B cell (primary cell): ENCODE measurements at regions not wholly inside any gene's neighbourhood (a gene's known extent, or its start where the extent isn't known, plus 50 kb on each side); places are given as distances from the start of the nearest gene placed in this dataset.

Experiments
- CTCF ChIP-seq: fragments of 200-600 bp; IDR thresholded peaks from one replicate; pipeline ENCODE4 v1.8.0; 2022; ENCODE audit warnings: antibody characterized with exemption, mild to moderate bottlenecking
- EZH2 ChIP-seq: IDR thresholded peaks from 2 replicates; pipeline ENCODE4 v1.6.1; 2012; ENCODE audit warnings: borderline replicate concordance, low read depth, mild to moderate bottlenecking, moderate library complexity, low read length; ENCODE audit not compliant: insufficient read depth, poor library complexity, severe bottlenecking

DNA sequence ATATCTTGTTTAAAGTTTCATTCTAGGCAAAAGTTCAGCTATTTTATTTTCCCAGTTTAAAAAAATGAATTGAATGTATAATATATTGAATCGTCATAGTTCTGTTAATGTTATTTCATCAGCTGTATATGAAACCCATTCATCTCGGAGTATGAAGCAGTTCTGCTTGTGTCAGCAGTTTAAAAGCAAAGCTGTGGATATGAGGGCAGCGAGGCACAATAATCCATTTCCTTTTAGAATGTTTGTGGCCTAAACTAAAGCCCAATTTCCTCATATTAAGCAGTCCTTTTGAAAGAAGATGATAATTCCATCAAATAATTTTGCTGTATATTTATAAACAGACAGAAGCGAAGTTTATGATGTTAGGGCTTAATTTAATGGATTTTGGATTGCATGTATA is 300.1 kb downstream of the SAMD5 start:
- TF ChIP-seq CTCF: no peak
- no peak for TF ChIP-seq EZH2
